H9 (cell line): ENCODE measurements at regions not wholly inside any gene's neighbourhood (a gene's known extent, or its start where the extent isn't known, plus 50 kb on each side); places are given as distances from the start of the nearest gene placed in this dataset.

Experiments
- DNase-seq: peaks from one replicate; pipeline ENCODE4 v3.0.0-alpha.2; 2017
- H2AFZ ChIP-seq: one replicate; pipeline ENCODE4 v1.6.1; 2013; ENCODE audit warnings: mild to moderate bottlenecking, low read length, control low read depth, moderate library complexity
- H2AK5ac ChIP-seq: 2 replicates; pipeline ENCODE4 v1.6.1; 2013; ENCODE audit warnings: low read length, control low read depth, mixed read lengths; ENCODE audit not compliant: insufficient read length
- H2BK120ac ChIP-seq: one replicate; pipeline ENCODE4 v1.6.1; 2013; ENCODE audit warnings: low read depth, mild to moderate bottlenecking, low read length, control low read depth, inconsistent platforms; ENCODE audit not compliant: poor library complexity, severe bottlenecking
- H2BK12ac ChIP-seq: 2 replicates; pipeline ENCODE4 v1.6.1; 2013; ENCODE audit warnings: low read length, control low read depth, mixed read lengths, low read depth; ENCODE audit not compliant: insufficient read length
- H2BK15ac ChIP-seq: 2 replicates; pipeline ENCODE4 v1.6.1; 2013; ENCODE audit warnings: low read depth, low read length, control low read depth
- H2BK20ac ChIP-seq: one replicate; pipeline ENCODE4 v1.6.1; 2013; ENCODE audit warnings: low read depth, mild to moderate bottlenecking, low read length, control low read depth, inconsistent platforms; ENCODE audit not compliant: poor library complexity, severe bottlenecking
- H2BK5ac ChIP-seq: 2 replicates; pipeline ENCODE4 v1.6.1; 2013; ENCODE audit warnings: low read length, control low read depth, mixed read lengths; ENCODE audit not compliant: insufficient read length
- H3K14ac ChIP-seq: 2 replicates; pipeline ENCODE4 v1.6.1; 2013; ENCODE audit warnings: low read length, control low read depth; ENCODE audit not compliant: insufficient read depth
- H3K18ac ChIP-seq: 2 replicates; pipeline ENCODE4 v1.6.1; 2013; ENCODE audit warnings: low read depth, mild to moderate bottlenecking, mixed read lengths, low read length, control low read depth; ENCODE audit not compliant: insufficient read length
- H3K23ac ChIP-seq: 2 replicates; pipeline ENCODE4 v1.6.1; 2013; ENCODE audit warnings: low read length, control low read depth, mixed read lengths, low read depth; ENCODE audit not compliant: insufficient read length
- H3K23me2 ChIP-seq: 2 replicates; pipeline ENCODE4 v1.6.1; 2013; ENCODE audit warnings: low read depth, mild to moderate bottlenecking, mixed read lengths, low read length, control low read depth; ENCODE audit not compliant: insufficient read length, poor library complexity, severe bottlenecking
- H3K27ac ChIP-seq: 2 replicates; pipeline ENCODE4 v1.5.1; 2013; ENCODE audit warnings: low read length, control low read depth, mixed read lengths, low read depth; ENCODE audit not compliant: insufficient read length
- H3K27me3 ChIP-seq: 2 replicates; pipeline ENCODE4 v1.6.1; 2013; ENCODE audit warnings: low read length, control low read depth, inconsistent platforms; ENCODE audit not compliant: insufficient read depth
- H3K4ac ChIP-seq: 2 replicates; pipeline ENCODE4 v1.6.1; 2013; ENCODE audit warnings: low read depth, mild to moderate bottlenecking, control low read depth, inconsistent platforms, low read length, moderate library complexity
- H3K4me1 ChIP-seq: 2 replicates; pipeline ENCODE4 v1.6.1; 2013; ENCODE audit warnings: low read length, control low read depth, inconsistent platforms; ENCODE audit not compliant: insufficient read depth
- H3K4me2 ChIP-seq: 2 replicates; pipeline ENCODE4 v1.6.1; 2013; ENCODE audit warnings: low read length, control low read depth, mixed read lengths; ENCODE audit not compliant: insufficient read length, insufficient read depth
- H3K56ac ChIP-seq: 2 replicates; pipeline ENCODE4 v1.6.1; 2013; ENCODE audit warnings: low read depth, mild to moderate bottlenecking, mixed read lengths, low read length, control low read depth; ENCODE audit not compliant: insufficient read length
- H3K79me1 ChIP-seq: 2 replicates; pipeline ENCODE4 v1.6.1; 2013; ENCODE audit warnings: low read depth, mild to moderate bottlenecking, moderate library complexity, low read length, control low read depth, inconsistent platforms; ENCODE audit not compliant: insufficient read depth, poor library complexity, severe bottlenecking
- H3K79me2 ChIP-seq: 2 replicates; pipeline ENCODE4 v1.6.1; 2013; ENCODE audit warnings: low read length, control low read depth, inconsistent platforms; ENCODE audit not compliant: insufficient read depth
- H3K9ac ChIP-seq: 2 replicates; pipeline ENCODE4 v1.6.1; 2013; ENCODE audit warnings: low read length, control low read depth, mixed read lengths; ENCODE audit not compliant: insufficient read length; ENCODE audit errors: extremely low read depth
- H3K9me3 ChIP-seq: one replicate; pipeline ENCODE4 v1.6.1; 2013; ENCODE audit warnings: low read depth, low read length, inconsistent platforms; ENCODE audit not compliant: control insufficient read depth
- H3T11ph ChIP-seq: one replicate; pipeline ENCODE4 v1.6.1; 2013; ENCODE audit warnings: mild to moderate bottlenecking, low read length, control low read depth, inconsistent platforms
- H4K20me1 ChIP-seq: one replicate; pipeline ENCODE4 v1.6.1; 2013; ENCODE audit not compliant: control insufficient read depth, insufficient read length, insufficient read depth
- H4K5ac ChIP-seq: 2 replicates; pipeline ENCODE4 v1.6.1; 2013; ENCODE audit warnings: low read depth, mild to moderate bottlenecking, mixed read lengths, low read length, control low read depth; ENCODE audit not compliant: insufficient read length
- H4K8ac ChIP-seq: replicated peaks from 2 replicates; pipeline ENCODE4 v1.6.1; 2013; ENCODE audit warnings: low read length, control low read depth, mixed read lengths, low read depth; ENCODE audit not compliant: insufficient read length
- H4K91ac ChIP-seq: 2 replicates; pipeline ENCODE4 v1.6.1; 2013; ENCODE audit warnings: low read depth, mild to moderate bottlenecking, moderate library complexity, mixed read lengths, low read length, control low read depth; ENCODE audit not compliant: insufficient read length
- H3K27ac Mint-ChIP-seq, 3 experiments: 2 replicates in 2 of 3; 3 replicates in 1 of 3; pipeline ENCODE4 v1.8.0; 2020 to 2021; ENCODE audit warnings: mixed read lengths in 3 of 3, mild to moderate bottlenecking in 1 of 3, moderate library complexity in 1 of 3
- H3K27me3 Mint-ChIP-seq: 2 replicates; pipeline ENCODE4 v1.8.0; 2021; ENCODE audit warnings: low read depth, mild to moderate bottlenecking, moderate library complexity, mixed read lengths
- H3K36me3 Mint-ChIP-seq, 3 experiments: 2 replicates in 2 of 3; 3 replicates in 1 of 3; pipeline ENCODE4 v1.8.0; 2020 to 2021; ENCODE audit warnings: low read depth in 3 of 3, mixed read lengths in 3 of 3; ENCODE audit not compliant: insufficient read depth in 1 of 3
- H3K4me1 Mint-ChIP-seq, 2 experiments: 2 replicates each; pipeline ENCODE4 v1.8.0; 2020; ENCODE audit warnings: mixed read lengths in 2 of 2
- H3K4me3 Mint-ChIP-seq, 2 experiments: 2 replicates in 1 of 2; 3 replicates in 1 of 2; pipeline ENCODE4 v1.8.0; 2020 to 2021; ENCODE audit warnings: mild to moderate bottlenecking in 2 of 2, mixed read lengths in 2 of 2, moderate library complexity in 1 of 2
- H3K9me3 Mint-ChIP-seq, 2 experiments: 2 replicates in 1 of 2; 3 replicates in 1 of 2; pipeline ENCODE4 v1.8.0; 2020; ENCODE audit warnings: mild to moderate bottlenecking in 2 of 2, mixed read lengths in 2 of 2, moderate library complexity in 1 of 2
- WGBS: extraction: QIAGEN DNeasy Blood & Tissue Kit; methylation state at CpG from one replicate; pipeline ENCODE4 v1.1.7; 2013; ENCODE audit warnings: missing lambda C conversion rate, low lambda C conversion rate, mixed read lengths; ENCODE audit not compliant: insufficient read length; ENCODE audit errors: extremely low coverage; 5-methylcytosine and 5-hydroxymethylcytosine counted together
- TF ChIP-seq, protein P1 (sequence below): fragments of 200-600 bp; sonication (generic); conservative IDR thresholded peaks from 3 replicates; pipeline ENCODE4 v1.8.0; 2021; ENCODE audit warnings: antibody characterized with exemption, mild to moderate bottlenecking

DNA sequence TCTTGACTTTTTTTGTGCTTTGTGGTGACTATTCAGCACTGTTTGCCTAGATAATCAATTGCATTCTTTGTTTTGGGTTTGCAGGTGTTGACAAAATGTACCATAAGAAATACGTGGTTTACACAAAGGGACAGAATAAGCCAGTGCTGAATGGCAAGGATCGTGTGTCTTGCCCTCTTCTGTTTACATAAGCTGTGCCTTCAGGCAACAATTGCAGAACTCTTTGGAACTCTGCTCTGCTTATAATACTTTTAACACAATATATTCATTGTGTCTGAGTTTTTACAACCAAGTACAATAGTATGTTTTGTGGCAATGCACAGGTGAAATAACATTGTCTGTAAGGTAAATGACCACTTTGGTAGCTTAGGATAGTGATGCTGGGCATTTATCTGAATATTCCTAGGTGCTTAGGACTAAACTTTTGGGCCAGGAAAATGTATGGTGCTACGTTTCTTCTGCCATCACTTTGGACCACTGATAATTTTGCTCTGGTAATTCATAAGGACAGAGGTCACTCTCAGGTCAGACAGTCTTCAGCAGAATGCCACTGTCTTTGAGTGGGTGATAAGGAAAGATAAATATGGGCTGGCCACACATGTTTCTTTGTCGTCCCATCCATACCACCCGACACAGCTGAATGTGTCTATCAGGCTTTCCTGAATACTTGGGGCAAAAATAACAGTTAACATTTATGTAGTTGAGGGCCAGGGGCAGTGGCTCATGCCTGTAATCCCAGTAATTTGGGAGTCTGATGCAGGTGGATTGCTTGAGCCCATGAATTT, 344.6 kb upstream of the IMPG1 start:
- Histone ChIP-seq H2BK12ac (no peak overlapping the region), H2BK15ac (no peak overlapping the region), H3K14ac (no peak overlapping the region), H2AFZ (no peak overlapping the region), H3K18ac (no peak overlapping the region), H4K5ac (no peak overlapping the region), H2BK5ac (no peak overlapping the region), H4K20me1 (no peaks in the 10 kb centered on the region), H3T11ph (no peak overlapping the region), H2BK120ac (no peak overlapping the region), H4K8ac (no peak overlapping the region), H3K27me3 (peaks cover 9% of the 10 kb centered on the region; the same call in 1 of the 2 replicates), H3K79me1 (no peaks in the 10 kb centered on the region), H3K9me3 (no peaks in the 10 kb centered on the region), H4K91ac (no peak overlapping the region), H3K23me2 (no peaks in the 10 kb centered on the region), H3K79me2 (no peaks in the 10 kb centered on the region), H3K4me1 (no peaks in the 10 kb centered on the region), H3K4me2 (no peak overlapping the region), H2AK5ac (no peak overlapping the region), H2BK20ac (no peak overlapping the region), H3K23ac (no peak overlapping the region), H3K9ac (no peak overlapping the region), H3K4ac (no peak overlapping the region), H3K56ac (no peak overlapping the region), H3K27ac (no peak overlapping the region)
- TF ChIP-seq, protein P1, sequence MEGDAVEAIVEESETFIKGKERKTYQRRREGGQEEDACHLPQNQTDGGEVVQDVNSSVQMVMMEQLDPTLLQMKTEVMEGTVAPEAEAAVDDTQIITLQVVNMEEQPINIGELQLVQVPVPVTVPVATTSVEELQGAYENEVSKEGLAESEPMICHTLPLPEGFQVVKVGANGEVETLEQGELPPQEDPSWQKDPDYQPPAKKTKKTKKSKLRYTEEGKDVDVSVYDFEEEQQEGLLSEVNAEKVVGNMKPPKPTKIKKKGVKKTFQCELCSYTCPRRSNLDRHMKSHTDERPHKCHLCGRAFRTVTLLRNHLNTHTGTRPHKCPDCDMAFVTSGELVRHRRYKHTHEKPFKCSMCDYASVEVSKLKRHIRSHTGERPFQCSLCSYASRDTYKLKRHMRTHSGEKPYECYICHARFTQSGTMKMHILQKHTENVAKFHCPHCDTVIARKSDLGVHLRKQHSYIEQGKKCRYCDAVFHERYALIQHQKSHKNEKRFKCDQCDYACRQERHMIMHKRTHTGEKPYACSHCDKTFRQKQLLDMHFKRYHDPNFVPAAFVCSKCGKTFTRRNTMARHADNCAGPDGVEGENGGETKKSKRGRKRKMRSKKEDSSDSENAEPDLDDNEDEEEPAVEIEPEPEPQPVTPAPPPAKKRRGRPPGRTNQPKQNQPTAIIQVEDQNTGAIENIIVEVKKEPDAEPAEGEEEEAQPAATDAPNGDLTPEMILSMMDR, result no peak
- Mint-ChIP-seq H3K4me1 (peaks cover 0 to 7% of the 10 kb centered on the region in 2 experiments; a peak in 2 of 4 replicates), H3K9me3 (no peaks in the 10 kb centered on the region), H3K27ac (no peak overlapping the region; a peak in 1 of 7 replicates), H3K4me3 (no peak overlapping the region), H3K27me3 (peaks cover 42% of the 10 kb centered on the region), H3K36me3 (no peaks in the 10 kb centered on the region)
- WGBS, result no CpG with 5 or more reads among the region's 5 CpGs
- DNase-seq, result no peak
